HepG2 (cell line): ENCODE measurements at regions not wholly inside any gene's neighbourhood (a gene's known extent, or its start where the extent isn't known, plus 50 kb on each side); places are given as distances from the start of the nearest gene placed in this dataset.

ENCODE experiments used
- CTCF ChIP-seq: sonication (generic); formaldehyde crosslinking; IDR thresholded peaks from 2 replicates; pipeline ENCODE4 v1.5.0; 2020; ENCODE audit warnings: mild to moderate bottlenecking, missing genetic modification reagents, moderate library complexity
- GATA4 ChIP-seq: sonication (generic); IDR thresholded peaks from 2 replicates; pipeline ENCODE4 v1.6.1; 2016; ENCODE audit warnings: antibody characterized with exemption, low read depth, borderline replicate concordance
- GATAD2A ChIP-seq: IDR thresholded peaks from 2 replicates; pipeline ENCODE4 v1.6.1; 2016
- HNRNPLL ChIP-seq: fragments of 200-400 bp; formaldehyde crosslinking; IDR thresholded peaks from 2 replicates; pipeline ENCODE4 v1.6.1; 2017; ENCODE audit warnings: mild to moderate bottlenecking, low read depth, low read length; ENCODE audit not compliant: poor library complexity, severe bottlenecking
- HOXD1 ChIP-seq: sonication (generic); formaldehyde crosslinking; IDR thresholded peaks from 2 replicates; pipeline ENCODE4 v1.5.0; 2020; ENCODE audit warnings: missing genetic modification reagents
- NCOA1 ChIP-seq: sonication (generic); formaldehyde crosslinking; IDR thresholded peaks from 2 replicates; pipeline ENCODE4 v1.9.0; 2021; ENCODE audit warnings: missing genetic modification reagents
- NR3C1 ChIP-seq: sonication (generic); formaldehyde crosslinking; IDR thresholded peaks from 2 replicates; pipeline ENCODE4 v1.4.0; 2020; ENCODE audit warnings: missing genetic modification reagents
- PHB2 ChIP-seq: fragments of 450-650 bp; IDR thresholded peaks from 2 replicates; pipeline ENCODE4 v1.6.1; 2018; ENCODE audit not compliant: partially characterized antibody
- POLR2A ChIP-seq, 2 experiments: IDR thresholded peaks; 2 replicates each; pipeline ENCODE4 v1.6.1; 2011; ENCODE audit warnings: low read depth in 2 of 2, low read length in 2 of 2, mild to moderate bottlenecking in 1 of 2, moderate library complexity in 1 of 2; ENCODE audit not compliant: insufficient read depth in 1 of 2
- ZBTB43 ChIP-seq: sonication (generic); formaldehyde crosslinking; conservative IDR thresholded peaks from 2 replicates; pipeline ENCODE4 v1.4.0; 2020; ENCODE audit warnings: missing genetic modification reagents
- ZNF75D ChIP-seq: sonication (generic); formaldehyde crosslinking; IDR thresholded peaks from 2 replicates; pipeline ENCODE4 v1.8.1; 2023; ENCODE audit warnings: missing genetic modification reagents, mild to moderate bottlenecking, borderline replicate concordance
- TF ChIP-seq, protein P1 (sequence below): IDR thresholded peaks from 2 replicates; pipeline ENCODE4 v1.6.1; 2016; ENCODE audit warnings: control low read depth
- TF ChIP-seq, protein P2 (sequence below): IDR thresholded peaks from 2 replicates; pipeline ENCODE4 v1.6.1; 2018; ENCODE audit warnings: missing genetic modification reagents, mild to moderate bottlenecking, missing compliant biosample characterization

GRCh38 chr2:118699447-118700175 lies 147.8 kb downstream of the EN1 start:
- no peak for TF ChIP-seq ZNF75D (CRISPR knock-in tag)
- no peak for TF ChIP-seq POLR2A (IDR thresholded peaks at IDR 0.05; ENCODE audit: insufficient read depth in 1 of 2, low read depth in 2 of 2, low read length in 2 of 2)
- no peak for TF ChIP-seq CTCF (CRISPR knock-in tag)
- TF ChIP-seq, protein P1, sequence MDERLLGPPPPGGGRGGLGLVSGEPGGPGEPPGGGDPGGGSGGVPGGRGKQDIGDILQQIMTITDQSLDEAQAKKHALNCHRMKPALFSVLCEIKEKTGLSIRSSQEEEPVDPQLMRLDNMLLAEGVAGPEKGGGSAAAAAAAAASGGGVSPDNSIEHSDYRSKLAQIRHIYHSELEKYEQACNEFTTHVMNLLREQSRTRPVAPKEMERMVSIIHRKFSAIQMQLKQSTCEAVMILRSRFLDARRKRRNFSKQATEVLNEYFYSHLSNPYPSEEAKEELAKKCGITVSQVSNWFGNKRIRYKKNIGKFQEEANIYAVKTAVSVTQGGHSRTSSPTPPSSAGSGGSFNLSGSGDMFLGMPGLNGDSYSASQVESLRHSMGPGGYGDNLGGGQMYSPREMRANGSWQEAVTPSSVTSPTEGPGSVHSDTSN (CRISPR knock-in tag), result no peak
- TF ChIP-seq PHB2, result no peak
- TF ChIP-seq ZBTB43, result no peak
- no peak for TF ChIP-seq GATA4
- TF ChIP-seq HNRNPLL, result no peak
- no peak for TF ChIP-seq NR3C1
- TF ChIP-seq GATAD2A (CRISPR knock-in tag), result no peak
- TF ChIP-seq, protein P2, sequence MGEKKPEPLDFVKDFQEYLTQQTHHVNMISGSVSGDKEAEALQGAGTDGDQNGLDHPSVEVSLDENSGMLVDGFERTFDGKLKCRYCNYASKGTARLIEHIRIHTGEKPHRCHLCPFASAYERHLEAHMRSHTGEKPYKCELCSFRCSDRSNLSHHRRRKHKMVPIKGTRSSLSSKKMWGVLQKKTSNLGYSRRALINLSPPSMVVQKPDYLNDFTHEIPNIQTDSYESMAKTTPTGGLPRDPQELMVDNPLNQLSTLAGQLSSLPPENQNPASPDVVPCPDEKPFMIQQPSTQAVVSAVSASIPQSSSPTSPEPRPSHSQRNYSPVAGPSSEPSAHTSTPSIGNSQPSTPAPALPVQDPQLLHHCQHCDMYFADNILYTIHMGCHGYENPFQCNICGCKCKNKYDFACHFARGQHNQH (CRISPR knock-in tag), result no peak
- no peak for TF ChIP-seq NCOA1 (CRISPR knock-in tag)
- TF ChIP-seq HOXD1 (CRISPR knock-in tag), result no peak
